Stimulated activated naive CD4-positive, alpha-beta T cell treated with Interleukin-2 at 50 U/mL for 16 hours (primary cell): ENCODE measurements at regions not wholly inside any gene's neighbourhood (a gene's known extent, or its start where the extent isn't known, plus 50 kb on each side); places are given as distances from the start of the nearest gene placed in this dataset.

Source experiments
- DNase-seq: peaks from one replicate; lab custom pipeline; 2025; lab: John Stamatoyannopoulos, UW

DNA sequence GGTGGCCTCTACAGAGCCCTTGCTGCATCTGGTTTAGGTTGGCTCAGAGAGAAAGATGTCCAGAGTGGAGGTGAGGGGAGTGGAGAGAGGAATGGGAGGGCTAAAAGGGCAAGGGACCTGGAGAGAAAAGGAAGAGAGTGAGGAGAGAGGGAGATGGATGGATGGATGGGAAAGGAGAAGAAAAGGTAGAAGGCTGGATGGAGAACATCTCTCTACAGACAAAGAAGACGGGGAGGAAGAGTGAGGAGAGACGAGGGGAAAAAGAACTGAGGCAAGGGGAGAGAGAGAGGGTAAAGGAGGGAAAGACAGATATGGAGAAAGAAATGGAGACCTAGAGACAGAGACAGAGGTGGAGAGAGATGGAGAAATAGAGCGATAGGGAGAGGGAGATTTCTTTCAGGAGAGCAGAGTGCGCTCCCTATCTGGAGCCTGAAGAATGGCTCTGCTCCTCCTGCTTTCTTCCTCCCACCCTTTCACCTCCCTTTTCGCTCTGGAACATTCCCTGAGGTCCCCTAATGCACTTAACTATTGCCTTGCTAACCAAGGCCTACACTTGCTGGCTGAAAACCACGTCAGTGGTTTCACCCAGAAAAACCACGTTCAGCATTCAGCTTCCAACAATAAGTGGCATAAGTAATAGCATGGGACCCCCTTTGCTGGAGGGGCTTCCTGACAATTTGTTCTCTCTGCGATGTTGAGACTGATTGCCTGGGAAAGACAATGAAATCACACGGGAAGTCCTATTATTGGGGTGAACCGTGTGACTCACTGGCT, 286.3 kb downstream of the CDH26 start:
- DNase-seq, result no peak

DNA sequence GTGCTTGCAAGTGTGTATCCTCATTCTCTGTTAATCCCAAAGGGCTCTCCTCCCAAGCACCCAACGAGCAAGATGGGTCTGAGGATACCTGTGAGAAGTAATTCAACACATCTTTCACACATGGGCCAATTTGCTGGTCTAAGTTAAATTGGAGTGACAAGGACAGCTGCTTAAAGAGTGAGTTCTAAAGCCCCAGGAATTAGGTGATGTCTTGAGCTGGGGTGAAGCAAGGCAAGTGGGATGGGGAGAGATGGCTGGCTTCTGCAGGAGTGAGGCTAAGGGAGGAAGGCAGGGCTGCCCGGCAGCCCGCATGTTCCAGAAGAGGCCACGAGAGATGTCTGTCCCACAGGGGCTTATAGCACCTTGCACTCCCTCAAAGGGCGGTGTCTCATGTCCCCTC, 288.5 kb downstream of the CDH26 start:
- DNase-seq, result no peak

DNA sequence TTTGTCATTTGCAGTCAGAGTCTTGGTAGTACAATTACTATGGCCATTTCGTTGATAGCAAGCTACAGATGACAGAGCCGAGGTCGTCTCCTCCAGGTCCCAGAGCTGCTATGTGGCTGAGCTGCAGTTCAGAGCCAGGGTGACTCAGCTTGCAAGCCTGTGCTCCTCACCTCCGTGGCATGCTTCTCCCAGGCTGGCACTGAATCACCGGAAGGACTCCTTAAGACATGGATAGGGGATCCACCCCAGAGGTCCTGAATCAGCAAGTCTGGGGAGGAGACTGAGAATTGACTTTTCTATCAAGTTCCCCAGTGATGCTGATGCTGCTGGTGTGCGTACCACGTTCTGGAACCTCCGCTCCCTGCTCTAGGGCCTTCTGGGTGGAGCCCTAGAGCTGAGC, 291.2 kb downstream of the CDH26 start:
- DNase-seq, result no peak

DNA sequence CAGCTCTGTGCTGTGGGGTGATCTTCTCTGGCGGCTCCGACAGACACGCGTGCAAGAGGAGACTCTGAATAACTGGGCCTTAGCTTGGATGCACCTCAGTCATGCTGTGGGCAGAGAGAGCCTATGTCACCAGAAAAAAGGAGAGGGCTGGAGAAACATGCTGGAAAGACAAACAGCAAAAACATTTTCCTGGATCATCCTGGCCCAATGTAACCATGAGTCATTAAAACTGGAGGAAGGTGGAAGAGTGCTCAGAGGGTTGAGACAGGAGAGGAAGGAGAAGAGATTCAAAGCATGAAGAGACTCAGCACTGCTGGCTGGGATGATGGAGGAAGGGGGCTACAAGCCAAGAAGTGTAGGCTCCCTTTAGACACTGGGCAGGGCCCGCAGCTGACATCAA, 292.0 kb downstream of the CDH26 start:
- no peak for DNase-seq

DNA sequence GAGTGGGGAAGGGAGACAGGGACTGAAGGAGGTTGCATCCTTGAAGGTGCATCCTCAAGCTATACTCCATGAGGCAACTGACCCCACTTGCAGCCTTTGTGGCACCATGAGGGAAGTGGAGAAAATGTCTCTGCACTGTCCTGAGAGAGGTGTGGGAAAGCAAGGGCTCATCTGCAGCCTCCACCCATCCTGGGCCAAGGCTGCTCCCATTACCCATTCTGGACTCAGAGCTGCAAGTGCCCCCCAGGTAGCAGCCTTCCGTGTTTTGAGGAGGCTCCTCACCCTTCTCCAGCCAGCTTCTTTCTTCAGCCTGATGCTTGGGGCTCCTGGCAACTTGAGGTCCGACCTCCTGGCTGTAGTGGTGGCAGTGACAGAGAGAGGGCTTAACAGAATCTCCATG, 294.6 kb downstream of the CDH26 start:
- no peak for DNase-seq

DNA sequence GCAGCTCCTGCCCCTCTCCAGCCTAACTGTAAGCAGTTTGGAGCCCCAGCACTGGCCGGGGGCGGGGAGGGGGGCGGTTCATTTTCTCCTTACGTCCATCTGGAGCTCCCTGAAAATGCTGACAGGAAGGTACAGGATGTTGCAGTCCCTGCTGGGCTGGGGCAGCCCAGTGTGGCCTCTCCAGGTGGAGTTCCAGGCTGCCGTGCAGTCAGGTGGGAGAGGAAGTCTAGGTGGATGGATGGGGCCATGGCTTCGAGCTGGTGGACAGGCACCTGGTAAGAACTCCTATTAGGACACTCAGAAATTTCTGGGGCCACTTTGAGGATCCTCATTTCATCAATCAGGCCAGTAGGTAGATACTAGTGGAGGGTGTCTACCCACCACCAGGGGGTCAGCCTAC, 295.2 kb downstream of the CDH26 start:
- no peak for DNase-seq

DNA sequence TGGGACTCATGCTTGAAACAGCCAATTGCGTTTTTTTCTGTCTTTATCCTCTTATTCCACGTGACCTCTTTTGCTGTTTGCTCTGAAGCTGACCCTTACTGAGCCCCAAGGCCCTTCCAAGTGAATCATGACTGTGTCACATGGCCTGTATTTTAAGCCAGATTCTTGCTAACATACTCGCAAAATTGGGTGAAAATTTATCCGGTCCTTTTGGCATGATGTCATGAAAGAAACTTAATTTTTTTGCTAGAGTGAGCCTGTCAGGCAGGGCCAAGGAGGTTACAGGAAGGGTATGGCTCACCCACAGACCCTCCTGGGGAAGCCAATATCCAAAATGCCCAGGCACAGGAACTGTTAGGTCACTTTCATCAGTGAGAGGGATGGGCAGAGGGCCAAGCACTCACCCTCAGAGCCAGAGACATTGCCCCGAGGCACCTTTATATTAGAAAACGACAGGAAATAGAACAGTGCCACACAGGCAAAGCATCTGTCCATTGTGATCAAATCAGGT, 296.7 kb downstream of the CDH26 start:
- DNase-seq, result no peak

DNA sequence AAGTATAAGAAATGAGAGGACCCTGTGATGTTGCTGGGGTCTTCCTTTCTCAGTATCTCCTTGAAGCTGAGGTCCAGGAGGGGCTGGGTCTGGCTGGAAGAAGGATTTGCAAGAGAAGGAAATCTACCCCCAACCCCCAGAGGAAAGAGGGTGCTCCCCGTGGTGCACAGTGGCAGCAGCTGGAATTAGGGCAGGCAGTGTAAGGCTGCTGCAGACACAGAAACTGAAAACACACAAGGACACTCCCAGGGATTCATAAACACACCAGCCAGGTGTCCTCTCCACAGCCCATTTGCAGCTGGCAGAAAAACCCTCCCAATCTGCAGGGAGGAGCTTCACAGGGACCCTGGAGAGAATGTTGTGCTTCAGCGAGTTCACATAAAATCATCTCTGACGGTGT, 297.2 kb downstream of the CDH26 start:
- DNase-seq, result no peak

DNA sequence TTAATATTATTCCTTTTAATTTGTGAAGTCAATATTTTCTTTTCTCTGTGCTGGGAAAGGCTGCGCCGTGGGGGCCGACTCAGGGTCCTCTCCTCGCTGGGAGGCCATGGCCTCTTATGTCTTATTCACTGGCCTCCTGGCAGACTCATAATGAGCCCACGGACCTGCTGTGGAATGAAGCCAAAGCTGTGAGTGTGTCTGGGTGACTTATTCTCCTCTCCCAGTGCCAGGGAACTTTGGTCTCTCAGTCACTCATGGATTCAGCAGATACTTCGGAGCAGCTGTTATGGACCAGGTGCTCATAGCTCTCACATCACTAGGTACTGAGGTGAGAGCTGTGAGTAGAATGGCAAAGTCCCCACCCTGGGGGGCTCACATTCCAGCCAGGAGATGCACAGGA, 297.6 kb downstream of the CDH26 start:
- DNase-seq, result no peak

DNA sequence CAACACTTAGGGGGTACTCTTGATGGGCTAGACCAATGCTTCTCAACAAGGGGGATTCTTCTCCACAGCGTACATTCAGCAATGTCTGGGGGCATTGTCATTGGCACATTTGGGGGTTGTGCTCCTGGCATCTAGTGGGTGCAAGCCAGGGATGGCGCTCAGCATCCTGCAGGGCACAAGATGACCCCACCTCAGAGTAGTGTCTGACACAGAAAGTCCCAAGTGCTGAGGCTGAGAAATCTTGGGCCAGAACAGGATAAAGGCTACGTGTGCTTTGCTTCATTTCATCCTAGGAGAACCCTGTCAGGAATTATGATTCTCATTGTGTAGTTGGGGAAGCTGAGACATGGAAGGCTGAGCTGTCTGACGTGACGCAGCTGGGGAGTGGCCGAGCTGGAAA, 298.6 kb downstream of the CDH26 start:
- no peak for DNase-seq

DNA sequence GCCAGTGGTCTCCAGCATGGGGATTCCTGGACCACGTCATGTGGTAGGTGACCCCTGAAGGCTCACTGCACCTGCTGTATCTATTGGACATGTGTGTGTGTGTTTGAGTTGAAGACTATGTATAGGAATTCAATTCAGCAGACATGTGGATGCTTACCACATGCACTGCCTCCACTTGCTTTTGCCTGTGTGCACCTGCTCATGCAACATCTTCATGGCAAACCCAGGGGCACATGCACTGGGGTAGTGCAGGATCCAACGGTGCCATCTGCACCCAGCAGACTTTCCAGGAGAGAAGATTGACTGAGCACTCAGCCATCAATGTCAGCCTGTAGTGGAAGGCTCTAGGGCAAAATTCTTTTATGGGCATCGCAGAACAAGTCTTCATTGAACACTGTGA, 299.4 kb downstream of the CDH26 start:
- no peak for DNase-seq

DNA sequence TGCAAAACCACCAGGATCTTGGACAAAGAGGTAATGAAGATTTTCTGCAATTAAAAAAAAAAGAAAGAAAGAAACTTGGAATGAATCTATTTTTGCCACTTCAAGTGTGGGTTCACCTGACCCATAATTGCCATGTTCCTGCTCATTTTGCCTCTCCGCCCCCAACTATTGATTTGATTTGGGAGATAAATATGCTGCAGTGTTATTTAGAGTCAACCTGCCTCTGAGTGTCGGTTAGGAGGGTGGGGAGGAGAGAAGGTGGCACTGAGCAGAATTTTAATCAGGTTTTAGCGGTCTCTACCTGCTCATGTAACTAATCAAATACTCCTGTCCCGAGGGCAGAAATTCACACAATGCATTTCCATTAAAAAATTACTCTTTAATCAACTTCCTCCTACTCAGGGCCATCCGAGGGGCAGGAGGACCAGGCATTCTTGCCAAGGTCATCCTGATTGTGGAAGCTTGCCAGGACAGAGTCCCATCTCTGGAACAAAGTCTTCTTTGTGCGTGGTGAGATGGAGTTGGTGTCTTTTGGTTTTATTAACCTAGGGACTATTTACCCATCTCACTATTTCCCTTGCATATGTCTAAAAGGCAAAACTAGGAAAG, 300.1 kb downstream of the CDH26 start:
- DNase-seq, result no peak

DNA sequence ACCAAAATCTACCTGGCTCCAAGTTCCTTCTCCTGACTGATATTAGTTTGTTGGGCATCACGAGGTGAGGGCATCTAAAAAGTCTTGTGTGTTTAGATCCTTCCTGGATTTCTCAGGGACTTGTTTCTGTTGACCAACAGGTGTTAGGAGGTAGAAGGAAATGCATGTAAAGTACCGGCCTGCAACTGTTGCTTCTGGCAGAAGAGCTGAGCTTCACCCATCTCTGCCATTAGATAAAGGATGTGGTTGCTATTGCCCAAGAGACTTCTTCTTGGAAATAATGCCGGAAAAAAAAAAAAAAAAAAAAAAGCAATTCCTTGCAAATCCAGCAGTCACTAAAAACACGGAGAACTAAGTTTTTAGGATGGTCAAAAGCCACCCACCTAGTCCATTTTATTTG, 303.1 kb downstream of the CDH26 start:
- DNase-seq, result no peak

DNA sequence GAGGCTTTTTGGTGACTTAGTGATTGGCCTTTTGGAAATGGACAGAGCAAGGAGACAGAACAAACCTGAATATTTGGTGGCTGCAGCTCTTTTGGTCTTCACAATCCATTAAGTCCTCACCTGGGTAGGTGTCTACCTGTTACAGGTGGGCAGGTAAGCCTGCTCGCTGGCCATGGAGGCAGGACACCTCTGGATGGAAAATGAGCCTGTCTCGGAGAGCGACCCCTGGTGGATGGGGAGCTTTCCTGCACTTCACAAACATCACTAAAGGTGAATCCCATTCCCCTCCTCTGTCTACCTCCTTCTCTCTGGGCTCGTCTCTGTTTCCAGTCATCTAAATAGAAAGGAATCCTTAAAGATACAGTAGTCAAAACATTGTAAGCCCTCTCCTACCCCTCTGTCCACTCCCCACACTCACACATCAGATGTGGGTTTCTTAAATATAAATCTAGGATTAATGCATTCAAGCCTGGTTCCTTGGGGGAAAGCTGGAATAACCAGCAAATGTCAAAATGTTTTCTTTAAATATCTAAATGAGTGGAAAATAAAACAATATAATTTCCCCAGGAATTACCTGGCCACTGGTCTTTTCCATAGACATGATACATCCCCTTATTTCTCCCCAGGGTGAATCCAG, 304.9 kb downstream of the CDH26 start:
- DNase-seq, result peak; percentile 37

DNA sequence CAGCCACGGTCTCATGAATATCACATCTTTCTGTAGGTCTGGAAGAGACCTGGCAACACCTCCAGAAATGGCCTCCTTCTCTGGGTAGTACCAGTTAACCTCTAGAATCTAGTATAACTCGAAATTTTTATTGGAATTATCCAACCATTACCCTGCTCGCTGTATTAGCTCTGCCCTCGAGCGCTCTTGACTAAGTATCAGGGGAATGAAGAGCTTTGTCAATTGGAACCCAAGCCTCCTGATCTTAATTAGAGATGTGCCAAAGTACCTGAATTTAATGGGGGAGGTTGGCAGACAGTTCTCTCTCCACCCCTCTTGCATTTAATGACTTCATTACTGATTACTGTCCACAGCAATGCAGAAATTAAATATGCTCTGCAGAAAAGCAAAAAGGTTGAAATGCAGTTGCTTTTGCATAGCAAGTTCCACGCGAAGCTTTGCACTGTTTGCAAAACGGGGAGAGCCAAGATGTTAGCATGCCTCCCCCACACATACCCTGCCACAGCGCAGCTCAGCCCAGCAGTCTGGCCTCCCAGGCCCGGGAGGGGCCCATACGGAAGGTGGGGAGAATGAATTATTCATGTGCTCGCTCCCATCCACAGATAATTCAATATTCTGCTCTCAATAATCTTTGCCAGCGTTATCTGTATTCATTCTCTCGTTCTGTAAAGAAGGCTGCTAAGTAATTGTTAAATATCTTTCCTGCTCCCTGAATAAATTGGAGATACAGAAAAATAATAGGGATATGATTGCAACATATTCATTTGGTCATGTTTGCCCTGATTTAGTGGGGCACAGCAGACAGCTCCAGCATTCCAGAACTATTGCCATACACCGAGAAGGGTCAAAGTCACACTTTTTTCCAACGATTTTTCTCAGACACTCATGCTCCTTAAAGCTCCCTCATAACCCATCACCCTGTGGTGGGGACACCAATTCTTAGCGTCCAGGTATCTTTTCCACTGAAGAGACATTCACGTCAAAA, 305.8 kb downstream of the CDH26 start:
- no peak for DNase-seq

DNA sequence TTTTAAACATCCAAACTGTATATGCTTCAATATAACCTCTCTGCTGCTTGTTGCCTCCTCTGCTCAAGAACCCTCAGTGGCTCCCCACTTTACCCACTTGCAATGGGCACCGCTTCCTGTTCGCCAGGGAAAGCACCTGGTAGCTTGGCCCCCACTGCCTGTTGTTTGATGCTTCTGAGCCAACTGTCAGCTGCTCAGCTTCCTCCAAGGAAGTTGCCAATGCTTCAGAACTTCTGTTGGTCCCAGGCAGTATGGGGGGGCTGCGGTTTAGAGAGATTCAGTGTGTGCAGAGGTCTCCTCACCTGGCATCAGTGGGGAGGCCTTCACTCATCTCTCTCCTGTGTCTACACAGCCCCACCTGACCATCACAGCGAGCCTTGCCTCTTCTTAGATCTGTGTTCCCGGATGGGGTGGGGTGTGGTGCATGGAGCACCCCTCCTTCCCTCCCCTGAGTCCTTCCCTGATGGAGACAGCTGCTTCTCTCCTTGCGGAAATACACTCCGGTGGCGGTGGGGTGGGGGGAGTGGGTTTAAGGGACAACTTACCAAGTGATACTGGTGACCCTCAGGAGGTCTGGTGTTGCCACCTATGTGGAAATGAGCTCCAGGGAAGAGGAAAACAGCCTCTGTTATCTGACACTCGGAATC, 308.1 kb downstream of the CDH26 start:
- DNase-seq, result no peak

DNA sequence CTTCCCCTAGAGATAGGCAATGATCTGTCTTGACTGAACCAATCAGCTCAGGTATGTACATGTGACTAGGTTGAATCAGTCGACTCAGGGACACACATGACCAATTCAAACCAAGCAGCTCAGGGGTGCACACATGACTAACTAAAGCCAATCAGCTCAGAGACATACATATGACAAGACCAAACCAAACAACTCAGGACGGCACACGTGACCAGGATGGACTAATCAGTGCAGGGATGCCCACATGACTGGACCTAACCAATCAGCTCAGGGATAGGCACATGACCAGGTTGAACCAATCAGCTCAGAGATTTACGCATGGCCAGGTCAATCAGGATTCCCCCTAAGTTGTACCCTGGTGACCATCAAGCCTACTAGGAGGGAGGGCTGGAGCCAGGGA, 310.3 kb downstream of the CDH26 start:
- no peak for DNase-seq

DNA sequence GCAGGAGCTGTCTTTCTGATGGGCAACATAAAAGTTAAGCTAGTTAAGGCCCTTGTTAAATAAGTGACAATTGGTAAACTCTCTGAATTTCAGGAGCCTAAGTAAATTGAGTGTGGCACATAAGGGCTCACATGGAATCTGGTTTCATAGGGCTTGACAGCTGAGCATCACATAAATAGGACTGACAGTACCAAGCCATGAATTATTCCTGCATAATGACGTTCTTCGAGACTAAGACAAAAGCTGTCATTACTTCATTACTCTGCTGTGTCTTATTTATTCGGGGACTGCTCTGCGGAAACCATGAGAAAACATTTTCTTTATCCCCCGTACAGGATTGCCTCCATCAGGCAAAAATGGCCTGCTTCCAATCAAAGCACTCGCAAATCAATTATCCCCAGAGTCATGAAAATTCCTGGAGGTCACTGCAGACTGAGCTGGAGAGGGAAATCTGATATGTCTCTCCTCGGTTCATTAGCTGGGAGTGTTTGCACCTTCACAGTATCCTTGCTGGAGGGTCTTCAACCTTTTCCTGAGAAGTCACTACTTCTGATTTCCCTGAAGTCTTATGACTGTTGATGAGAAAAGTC, 311.4 kb downstream of the CDH26 start:
- no peak for DNase-seq

DNA sequence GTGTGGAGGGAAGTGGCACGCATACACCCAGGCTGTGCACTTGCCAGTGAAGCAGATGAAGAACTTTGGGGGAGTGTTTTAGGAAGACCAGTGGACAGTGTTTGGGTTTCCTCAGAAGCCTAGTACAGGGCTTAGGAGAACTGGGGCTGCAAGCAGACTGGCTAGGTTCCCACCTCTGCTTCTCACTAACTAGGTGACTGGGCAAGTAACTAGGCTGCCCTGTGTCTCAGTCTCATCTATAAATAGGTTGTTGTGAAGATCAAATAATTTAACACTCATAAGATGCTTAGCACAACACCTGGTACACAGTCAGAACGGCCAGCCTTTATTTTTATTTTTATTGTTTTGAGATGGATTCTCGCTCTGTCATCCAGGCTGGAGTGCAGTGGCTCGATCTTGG, 312.1 kb downstream of the CDH26 start:
- no peak for DNase-seq

DNA sequence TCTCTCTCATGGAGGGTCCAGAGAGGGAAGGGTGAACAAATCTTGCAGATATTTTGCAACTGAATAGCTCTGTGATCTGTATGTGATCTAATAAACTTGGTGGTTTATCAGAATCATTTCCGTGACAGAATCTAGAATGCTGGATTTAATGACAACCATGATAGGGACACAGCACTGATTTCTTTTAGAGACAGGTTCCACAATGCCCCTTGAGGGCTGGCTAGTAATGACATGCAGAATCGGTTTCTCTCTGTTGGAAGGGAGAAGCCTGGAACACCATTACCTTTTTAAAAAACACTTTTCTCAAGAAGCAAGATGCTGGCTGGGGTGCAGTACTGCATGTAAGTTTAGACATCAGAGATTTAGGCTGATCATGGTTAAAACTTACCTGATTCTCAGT, 313.4 kb downstream of the CDH26 start:
- DNase-seq, result no peak

DNA sequence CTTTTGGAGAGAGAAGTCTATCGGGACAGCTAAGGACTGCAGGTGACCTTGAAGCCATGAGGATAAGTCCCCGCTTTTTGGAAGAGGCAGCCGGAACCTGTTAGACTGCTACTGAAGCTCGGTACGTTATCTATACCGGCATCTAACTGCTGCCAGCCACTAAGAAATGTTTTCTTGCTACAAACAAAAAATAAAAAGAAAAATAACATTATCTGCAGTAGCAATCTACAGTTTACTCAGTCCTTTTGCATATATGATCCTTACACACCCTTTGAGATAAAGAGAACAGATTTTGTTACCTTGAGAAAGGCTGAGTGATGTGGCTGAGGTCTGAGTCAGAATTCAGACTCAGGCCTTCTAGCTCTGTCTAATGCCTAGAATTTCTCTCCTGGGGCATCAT, 314.6 kb downstream of the CDH26 start:
- DNase-seq, result no peak
